Muscle of arm (tissue), 1 donor: ENCODE measurements at regions not wholly inside any gene's neighbourhood (a gene's known extent, or its start where the extent isn't known, plus 50 kb on each side); places are given as distances from the start of the nearest gene placed in this dataset.

Source experiments
- DNase-seq: peaks from one replicate; pipeline ENCODE4 v3.0.0-alpha.2; 2013

GRCh38 chr16:13552062-13552959, 367.6 kb upstream of the ERCC4 start:
- no peak for DNase-seq

- DNase-seq, result no peak
Observed at GRCh38 chr16:13552960-13553257, 367.0 kb upstream of the ERCC4 start.

GRCh38 chr16:13553453-13553985, 366.4 kb upstream of the ERCC4 start:
- DNase-seq, result no peak

- no peak for DNase-seq
Observed at GRCh38 chr16:13554005-13554404, 365.9 kb upstream of the ERCC4 start.

GRCh38 chr16:13554643-13555042, 365.3 kb upstream of the ERCC4 start:
- DNase-seq, result no peak

GRCh38 chr16:13557418-13557817, 362.5 kb upstream of the ERCC4 start:
- no peak for DNase-seq

- DNase-seq, result no peak
Observed at GRCh38 chr16:13558752-13559151, 361.2 kb upstream of the ERCC4 start.

- DNase-seq, result no peak
Observed at GRCh38 chr16:13559624-13560023, 360.3 kb upstream of the ERCC4 start.

GRCh38 chr16:13560151-13560550, 359.8 kb upstream of the ERCC4 start:
- no peak for DNase-seq

GRCh38 chr16:13561291-13562070, 358.5 kb upstream of the ERCC4 start:
- no peak for DNase-seq

GRCh38 chr16:13568803-13569202, 351.2 kb upstream of the ERCC4 start:
- DNase-seq, result no peak

GRCh38 chr16:13569986-13570385, 350.0 kb upstream of the ERCC4 start:
- DNase-seq, result no peak

GRCh38 chr16:13571036-13571435, 348.9 kb upstream of the ERCC4 start:
- no peak for DNase-seq

- no peak for DNase-seq
Observed at GRCh38 chr16:13573903-13574302, 346.1 kb upstream of the ERCC4 start.

GRCh38 chr16:13586051-13586450, 333.9 kb upstream of the ERCC4 start:
- no peak for DNase-seq

- DNase-seq, result no peak
Observed at GRCh38 chr16:13587181-13587580, 332.8 kb upstream of the ERCC4 start.

- no peak for DNase-seq
Observed at GRCh38 chr16:13594823-13595222, 325.1 kb upstream of the ERCC4 start.

GRCh38 chr16:13606804-13607203, 313.1 kb upstream of the ERCC4 start:
- DNase-seq, result no peak

- DNase-seq, result no peak
Observed at GRCh38 chr16:13607289-13607688, 312.7 kb upstream of the ERCC4 start.

- no peak for DNase-seq
Observed at GRCh38 chr16:13611596-13611995, 308.4 kb upstream of the ERCC4 start.

GRCh38 chr16:13612623-13613022, 307.3 kb upstream of the ERCC4 start:
- no peak for DNase-seq

- DNase-seq, result no peak
Observed at GRCh38 chr16:13613165-13613564, 306.8 kb upstream of the ERCC4 start.

- no peak for DNase-seq
Observed at GRCh38 chr16:13621639-13622038, 298.3 kb upstream of the ERCC4 start.
